Mesodermal cell (in vitro differentiated cells): ENCODE measurements at regions not wholly inside any gene's neighbourhood (a gene's known extent, or its start where the extent isn't known, plus 50 kb on each side); places are given as distances from the start of the nearest gene placed in this dataset.
A peak's percentile ranks its signal among the peaks of the same experiment; 100 is the strongest.
"Not testable (repeated sequence)": the region's sequence is repeated elsewhere in the genome, so short reads cannot be mapped to it uniquely, and the experiment has no call there.

Source experiments
- H3K27ac ChIP-seq: 2 replicates; pipeline ENCODE4 v1.7.0; 2013; ENCODE audit warnings: mild to moderate bottlenecking, low read depth, low read length, moderate library complexity; ENCODE audit not compliant: severe bottlenecking
- H3K36me3 ChIP-seq: 2 replicates; pipeline ENCODE4 v1.7.1; 2013; ENCODE audit warnings: mild to moderate bottlenecking, low read length, moderate library complexity; ENCODE audit not compliant: control insufficient read depth, insufficient read depth
- H3K4me1 ChIP-seq: one replicate; pipeline ENCODE4 v1.7.1; 2013; ENCODE audit warnings: mild to moderate bottlenecking, low read length; ENCODE audit not compliant: insufficient read depth, control insufficient read depth, poor library complexity, severe bottlenecking
- H3K4me3 ChIP-seq: 2 replicates; pipeline ENCODE4 v1.7.0; 2013; ENCODE audit warnings: low read length, control low read depth, mild to moderate bottlenecking; ENCODE audit not compliant: insufficient read depth, poor library complexity, severe bottlenecking; ENCODE audit errors: extremely low read depth
- H3K9me3 ChIP-seq: 2 replicates; pipeline ENCODE4 v1.7.1; 2013; ENCODE audit warnings: mild to moderate bottlenecking, low read length, moderate library complexity; ENCODE audit not compliant: control insufficient read depth
- WGBS, 2 experiments: methylation state at CpG; one replicate each; pipeline ENCODE4 v1.1.5; 2013; ENCODE audit warnings: missing lambda C conversion rate in 2 of 2; ENCODE audit not compliant: insufficient coverage in 2 of 2; 5-methylcytosine and 5-hydroxymethylcytosine counted together

DNA sequence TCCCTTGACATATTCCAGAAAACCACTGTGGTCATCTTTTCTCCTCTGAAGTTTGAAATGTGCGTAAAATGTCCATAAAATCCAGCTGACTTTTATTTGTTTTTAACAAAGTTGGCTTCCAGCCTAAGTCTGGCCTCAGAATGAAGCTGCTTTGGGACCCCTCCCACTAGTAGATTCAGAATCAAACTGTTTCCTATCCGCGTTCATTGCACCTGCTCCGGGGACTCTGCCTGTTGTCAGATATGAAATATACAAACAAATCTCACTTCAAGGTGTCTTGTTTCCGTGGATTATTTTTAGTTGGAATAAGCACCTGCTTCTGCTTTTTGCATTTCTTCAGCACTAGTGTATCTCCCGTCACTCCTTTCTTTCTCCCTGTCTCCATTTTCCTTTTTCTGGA is 115.7 kb upstream of the FHL2 start:
- 91 to 100% methylated on average over 1 to 4 of the region's 6 CpGs for WGBS, 2 experiments
- no peak overlapping the region for H3K4me3 ChIP-seq
- no peaks in the 10 kb centered on the region for H3K9me3 ChIP-seq

DNA sequence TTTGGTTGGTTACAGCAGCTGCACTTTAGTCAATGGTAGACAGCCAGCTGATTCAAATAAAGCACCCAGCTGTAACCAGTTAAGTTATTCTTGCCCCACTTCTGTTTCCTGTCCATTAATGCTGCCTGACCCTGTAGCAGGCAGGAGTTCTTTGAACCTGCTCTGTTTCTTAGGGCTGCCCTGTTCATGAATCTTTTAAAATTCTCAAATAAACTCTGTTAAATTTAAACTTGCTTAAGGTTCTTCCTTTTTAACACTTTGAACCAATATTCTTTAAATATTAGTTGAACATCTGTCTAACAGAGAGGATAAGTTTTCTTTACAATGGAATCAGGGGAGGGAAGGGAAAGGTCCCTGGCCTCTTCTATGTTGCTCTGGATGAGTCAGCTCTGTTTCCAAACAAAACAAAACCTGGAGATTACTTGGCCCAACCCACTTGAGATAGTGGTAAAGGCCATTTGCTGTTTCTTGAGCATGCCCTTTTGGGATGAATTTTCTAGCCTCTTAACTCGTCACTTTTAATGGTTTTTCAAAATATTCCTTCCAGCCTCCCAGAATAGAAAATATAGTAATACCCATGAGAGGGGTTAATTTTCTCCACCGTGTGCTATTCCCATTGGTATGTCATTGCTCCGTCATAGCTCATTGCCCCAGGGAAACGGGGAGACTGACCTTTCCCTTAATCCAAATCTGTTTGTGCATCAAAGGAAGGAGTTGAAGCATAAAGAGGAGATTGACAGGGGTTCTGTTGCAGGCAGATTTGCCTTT is 112.1 kb upstream of the FHL2 start:
- Histone ChIP-seq H3K4me1 (peaks cover 6% of the 10 kb centered on the region), H3K27ac (peak overlapping the region; percentile 71), H3K9me3 (no peaks in the 10 kb centered on the region), H3K36me3 (no peaks in the 10 kb centered on the region), H3K4me3 (no peak overlapping the region)
- 87% methylated on average over 3 of the region's 4 CpGs; no CpG with 5 or more reads in 1 of the 2 experiments for WGBS, 2 experiments

More for the DNA sequence above, 115.7 kb upstream of the FHL2 start:
- H3K36me3 ChIP-seq: no peaks in the 10 kb centered on the region
- H3K27ac ChIP-seq: no peak overlapping the region
- H3K4me1 ChIP-seq: peaks cover 6% of the 10 kb centered on the region

DNA sequence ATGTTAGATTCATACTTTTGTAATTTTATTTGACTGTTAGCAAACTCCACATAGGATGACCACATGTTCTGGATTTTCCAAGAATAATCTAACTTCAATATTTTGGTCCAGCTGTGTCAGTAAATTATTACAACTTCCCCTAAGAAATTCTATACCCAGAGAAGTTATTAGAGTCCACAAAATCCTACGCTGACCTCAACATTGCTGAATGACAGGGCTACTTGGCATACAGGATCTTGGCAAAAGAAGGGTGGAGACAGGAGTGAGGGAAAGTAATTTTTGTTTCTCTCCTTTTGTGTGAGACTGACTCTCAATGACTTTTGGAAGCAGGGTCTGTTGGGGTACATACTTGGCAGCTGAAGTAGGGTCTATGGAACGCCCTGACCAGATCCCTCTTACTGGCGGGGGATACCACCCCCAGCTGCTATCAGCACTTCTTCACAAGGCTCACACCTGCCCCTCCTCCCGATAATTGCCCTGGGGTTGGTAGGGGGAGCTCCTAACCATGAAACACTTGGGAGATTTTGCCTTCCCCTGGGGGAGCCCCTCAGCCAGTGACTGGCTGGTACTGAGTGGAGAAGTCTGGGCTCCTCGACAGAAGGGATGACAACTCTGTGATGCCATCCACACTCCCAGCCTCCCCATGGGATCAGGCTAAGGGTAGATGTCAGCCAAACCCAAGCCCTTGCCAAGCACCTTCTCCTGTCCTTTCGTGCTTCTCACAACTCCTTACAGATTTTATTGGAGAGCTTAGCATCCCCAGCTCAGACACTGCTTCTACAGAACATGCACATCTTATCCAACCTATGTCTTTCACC is 110.6 kb upstream of the FHL2 start:
- Histone ChIP-seq H3K27ac (no peak overlapping the region), H3K4me3 (no peak overlapping the region), H3K4me1 (peaks cover 6% of the 10 kb centered on the region), H3K9me3 (no peaks in the 10 kb centered on the region), H3K36me3 (no peaks in the 10 kb centered on the region)
- WGBS, 2 experiments: 96 to 97% methylated on average over 2 to 3 of the region's 6 CpGs

DNA sequence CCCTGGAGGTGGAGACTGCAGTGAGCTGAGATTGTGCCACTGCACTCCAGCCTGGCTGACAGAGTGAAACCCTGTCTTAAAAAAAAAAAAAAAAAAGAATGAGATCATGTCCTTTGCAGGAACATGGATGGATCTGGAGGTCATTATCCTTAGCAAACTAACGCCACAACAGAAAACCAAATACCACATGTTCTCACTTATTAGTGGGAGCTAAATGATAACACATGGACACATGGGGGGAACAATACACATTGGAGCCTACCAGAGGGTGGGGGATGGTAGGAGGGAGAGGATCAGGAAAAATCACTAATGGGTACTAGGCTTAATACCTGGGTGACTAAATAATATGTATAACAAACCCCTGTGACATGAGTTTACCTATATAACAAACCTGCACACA is 108.0 kb upstream of the FHL2 start:
- not testable (repeated sequence) for H3K9me3 ChIP-seq, H3K4me1 ChIP-seq, H3K4me3 ChIP-seq, H3K36me3 ChIP-seq, H3K27ac ChIP-seq
- no CpG with 5 or more reads among the region's 1 CpG for WGBS, 2 experiments

DNA sequence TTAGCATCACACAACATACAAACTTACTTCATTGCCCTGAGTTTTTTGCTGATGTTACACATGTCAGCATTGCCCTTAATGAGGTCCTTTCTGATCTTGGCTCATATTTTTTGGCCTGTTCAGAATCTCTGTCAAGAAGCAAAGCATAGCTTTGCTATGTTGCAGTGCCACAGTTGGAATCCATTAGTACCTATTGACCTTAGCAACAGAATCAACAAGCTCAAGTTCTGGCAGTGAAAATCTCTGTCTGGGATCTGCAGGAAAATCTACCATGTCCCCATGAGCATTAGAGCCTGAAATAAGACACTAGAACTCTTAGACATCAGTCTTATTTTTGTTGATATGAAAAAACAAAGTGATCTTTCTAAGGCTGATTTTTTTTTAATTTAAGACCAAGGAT is 105.6 kb upstream of the FHL2 start:
- no peaks in the 10 kb centered on the region for H3K9me3 ChIP-seq
- no peak overlapping the region for H3K4me3 ChIP-seq
- H3K36me3 ChIP-seq: no peaks in the 10 kb centered on the region
- no peak overlapping the region for H3K27ac ChIP-seq
- no peaks in the 10 kb centered on the region for H3K4me1 ChIP-seq

DNA sequence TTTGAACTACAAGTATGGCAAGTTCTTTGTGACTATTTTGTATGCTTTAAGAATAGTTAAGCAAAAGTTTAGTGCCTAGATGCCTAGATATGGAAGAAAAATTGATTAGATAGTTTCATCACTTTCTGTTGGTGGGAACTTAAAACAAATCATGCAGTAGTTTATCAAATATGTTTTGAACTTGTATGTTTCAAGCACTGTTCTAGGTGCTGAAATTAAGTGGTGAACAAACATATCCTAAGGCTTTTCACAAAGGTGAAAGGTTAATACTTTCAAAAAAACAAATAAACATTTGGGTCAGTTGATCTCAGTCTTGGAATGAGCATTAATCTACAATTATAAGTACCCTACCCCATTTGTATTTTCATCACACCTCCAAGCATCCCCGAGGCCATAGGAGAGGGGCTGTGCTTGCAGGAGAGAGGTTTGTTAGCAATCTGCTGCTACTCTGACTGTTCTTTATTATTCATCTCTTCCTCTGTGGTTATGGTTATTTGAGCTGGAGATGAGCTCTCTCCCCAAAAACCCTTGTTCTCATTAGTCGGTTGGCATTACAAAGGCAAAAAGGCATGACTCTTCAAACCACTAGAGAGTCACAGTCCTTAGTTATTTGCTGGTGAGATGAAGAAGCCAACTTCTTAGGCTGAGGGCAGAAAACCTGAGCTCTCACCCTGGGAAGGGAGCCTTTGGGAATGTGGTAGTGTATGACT is 103.9 kb upstream of the FHL2 start:
- no CpG with 5 or more reads among the region's 2 CpGs for WGBS, 2 experiments
- no peak overlapping the region for H3K4me3 ChIP-seq
- no peaks in the 10 kb centered on the region for H3K4me1 ChIP-seq
- no peak overlapping the region for H3K27ac ChIP-seq
- no peaks in the 10 kb centered on the region for H3K36me3 ChIP-seq
- H3K9me3 ChIP-seq: no peaks in the 10 kb centered on the region

DNA sequence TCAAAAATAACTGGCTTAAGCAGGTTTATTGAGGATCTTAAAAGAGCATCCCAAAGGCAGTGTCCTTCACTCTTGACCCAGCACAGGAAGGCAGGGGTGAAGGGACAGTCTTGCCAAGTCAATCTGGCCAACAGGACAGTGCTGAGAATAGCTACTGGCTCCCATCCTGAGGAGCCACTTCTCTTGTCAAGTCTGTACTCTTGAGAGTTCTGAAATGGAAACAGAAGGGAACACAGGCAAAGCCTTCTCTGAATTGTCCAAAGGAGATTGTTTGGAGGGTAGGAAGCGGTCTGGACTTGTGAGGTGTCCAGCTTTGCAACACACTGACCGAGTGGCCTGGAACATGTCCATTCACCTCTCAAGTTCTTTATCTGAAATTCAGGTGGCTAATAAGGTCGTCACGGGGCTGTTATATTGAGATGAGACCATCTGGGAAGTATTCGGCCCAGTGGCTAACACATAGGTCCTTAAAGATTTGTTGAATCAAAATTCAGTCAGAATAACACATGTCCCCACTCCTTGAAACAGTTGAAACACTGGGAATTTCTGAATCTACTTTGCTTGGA is 99.5 kb upstream of the FHL2 start:
- no peak overlapping the region for H3K27ac ChIP-seq
- 96 to 100% methylated on average over 2 to 4 of the region's 5 CpGs for WGBS, 2 experiments
- H3K4me1 ChIP-seq: no peaks in the 10 kb centered on the region

DNA sequence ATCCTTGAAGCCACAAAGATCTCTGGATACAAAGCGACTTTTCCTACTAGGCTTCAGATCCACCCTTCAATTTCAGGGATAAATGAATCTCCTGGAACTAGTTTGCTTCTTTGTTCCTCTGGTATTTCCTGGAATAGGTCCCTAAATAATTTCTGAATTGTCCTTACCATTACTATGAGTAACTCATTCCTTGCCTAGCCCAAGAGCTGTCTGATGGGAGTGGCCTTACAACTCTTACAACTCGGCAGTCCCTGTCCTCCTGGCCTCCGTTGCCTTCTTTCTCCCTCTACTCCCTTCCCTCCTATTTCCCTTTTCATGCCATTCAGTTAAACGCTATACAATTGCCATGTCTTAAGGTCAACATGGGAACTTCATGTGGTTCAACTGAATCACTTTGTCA is 98.2 kb upstream of the FHL2 start:
- H3K27ac ChIP-seq: no peak overlapping the region
- H3K9me3 ChIP-seq: no peaks in the 10 kb centered on the region
- WGBS, 2 experiments: 90 to 91% methylated on average over 4 of the region's 4 CpGs
- no peaks in the 10 kb centered on the region for H3K4me1 ChIP-seq
- H3K4me3 ChIP-seq: no peak overlapping the region
- no peaks in the 10 kb centered on the region for H3K36me3 ChIP-seq

More for the DNA sequence above, 99.5 kb upstream of the FHL2 start:
- Histone ChIP-seq H3K9me3 (no peaks in the 10 kb centered on the region), H3K4me3 (no peak overlapping the region), H3K36me3 (no peaks in the 10 kb centered on the region)

DNA sequence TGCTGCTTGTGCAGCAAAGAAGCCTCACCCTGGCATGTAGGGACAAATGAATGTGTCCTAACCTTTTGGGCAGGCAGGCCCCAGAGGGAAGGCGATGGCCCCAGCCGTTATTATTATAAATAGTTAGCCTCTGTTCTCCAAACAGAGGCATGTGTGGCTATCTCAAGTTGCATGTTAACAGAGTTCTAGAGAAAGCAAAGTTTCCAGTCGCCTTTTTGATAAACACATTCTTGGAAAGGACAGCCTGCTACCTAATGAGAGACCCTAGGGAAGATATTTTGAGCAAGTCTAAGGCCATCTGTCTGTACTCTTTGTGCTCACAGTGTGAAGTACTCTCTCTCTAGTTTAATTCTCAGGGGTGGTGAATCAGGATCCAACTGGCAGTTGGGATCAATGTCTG is 97.4 kb upstream of the FHL2 start:
- no peaks in the 10 kb centered on the region for H3K36me3 ChIP-seq
- H3K27ac ChIP-seq: no peak overlapping the region
- H3K4me1 ChIP-seq: no peaks in the 10 kb centered on the region
- no peaks in the 10 kb centered on the region for H3K9me3 ChIP-seq
- WGBS, 2 experiments: 85 to 90% methylated on average over 3 of the region's 3 CpGs
- no peak overlapping the region for H3K4me3 ChIP-seq

DNA sequence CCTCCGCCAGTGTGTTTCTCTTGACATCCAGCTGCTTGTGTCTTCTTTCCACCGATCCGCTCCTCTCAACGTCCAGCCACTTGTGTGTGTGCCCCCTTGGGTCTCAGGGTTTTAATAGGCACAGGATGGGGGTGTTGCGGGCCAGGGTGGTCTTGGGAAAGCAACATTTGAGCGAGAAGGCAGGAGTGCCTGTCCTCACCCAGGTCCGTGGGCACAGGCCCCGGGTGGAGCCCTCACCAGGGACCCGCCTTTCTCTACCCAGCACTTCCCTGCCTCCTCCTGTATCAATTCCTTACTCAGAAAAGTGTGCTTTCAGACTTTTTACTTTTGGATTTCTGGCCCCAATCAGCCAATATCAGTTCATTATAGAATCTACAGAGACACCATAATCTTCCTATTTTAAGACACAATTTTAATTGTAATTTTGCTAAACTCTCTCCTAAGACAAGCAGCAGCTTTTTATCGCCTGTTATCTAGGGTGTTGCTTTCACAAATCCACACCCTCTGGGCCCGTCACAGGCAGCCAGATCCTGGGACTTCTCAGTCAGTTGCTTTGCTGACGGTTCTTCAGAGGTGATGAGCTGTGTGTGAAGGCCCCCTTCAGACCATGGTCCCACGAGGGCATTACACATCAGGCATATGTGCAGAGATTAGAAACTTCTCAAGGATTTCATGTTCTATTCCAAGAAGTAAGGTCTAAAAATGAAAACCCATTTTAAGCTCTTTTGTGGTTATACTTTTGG is 96.0 kb upstream of the FHL2 start:
- H3K27ac ChIP-seq: no peak overlapping the region
- no peaks in the 10 kb centered on the region for H3K4me1 ChIP-seq
- H3K4me3 ChIP-seq: no peak overlapping the region
- 80 to 84% methylated on average over 6 of the region's 13 CpGs for WGBS, 2 experiments
- no peaks in the 10 kb centered on the region for H3K9me3 ChIP-seq
- H3K36me3 ChIP-seq: no peaks in the 10 kb centered on the region
